ENCODE measurements at regions not wholly inside any gene's neighbourhood (a gene's known extent, or its start where the extent isn't known, plus 50 kb on each side); places are given as distances from the start of the nearest gene placed in this dataset.
A peak's percentile ranks its signal among the peaks of the same experiment; 100 is the strongest.

- no peak for TF ChIP-seq CTCF (IDR thresholded peaks at IDR 0.05; ENCODE audit: unreplicated experiment)
- intact Hi-C loops (cut with micrococcal nuclease; ENCODE audit: unreplicated experiment): no loop called here
- Mint-ChIP-seq H3K9me3 (ENCODE audit: low read depth, unreplicated experiment) (peaks cover 5% of the 10 kb centered on the region), H3K4me1 (ENCODE audit: low read depth, unreplicated experiment) (no peaks in the 10 kb centered on the region), H3K4me3 (ENCODE audit: low read depth, unreplicated experiment) (no peak overlapping the region), H3K27ac (ENCODE audit: unreplicated experiment) (no peak overlapping the region), H3K36me3 (ENCODE audit: insufficient read depth, unreplicated experiment) (no peaks in the 10 kb centered on the region), H3K27me3 (ENCODE audit: unreplicated experiment) (peaks cover 3% of the 10 kb centered on the region)
- DNase-seq: no peak
- BruUV-seq (replicated peaks): no TSS peak
- CTCF ChIA-PET: interaction anchor here (0.6 kb wide), 1 partner anchor 1096 kb away, joined by 3 read pairs; no protein-coding TSS in a partner anchor
These were observed 186.8 kb downstream of the QDPR start for GRCh38 chr4:17325098-17325497.

GRCh38 chr4:17324386-17324830, 187.5 kb downstream of the QDPR start:
- BruUV-seq (replicated peaks): no TSS peak

GRCh38 chr4:17323554-17324385, 188.1 kb downstream of the QDPR start:
- no peak for TF ChIP-seq CTCF (IDR thresholded peaks at IDR 0.05; ENCODE audit: unreplicated experiment)
- H3K4me1 Mint-ChIP-seq (ENCODE audit: low read depth, unreplicated experiment): no peaks in the 10 kb centered on the region
- no peak for DNase-seq
- H3K27me3 Mint-ChIP-seq (ENCODE audit: unreplicated experiment): peaks cover 10% of the 10 kb centered on the region
- no peaks in the 10 kb centered on the region for H3K36me3 Mint-ChIP-seq (ENCODE audit: insufficient read depth, unreplicated experiment)
- CTCF ChIA-PET: interaction anchor here (1.2 kb wide), 1 partner anchor 124 kb away, joined by 3 read pairs; no protein-coding TSS in a partner anchor
- H3K4me3 Mint-ChIP-seq (ENCODE audit: low read depth, unreplicated experiment): no peak overlapping the region
- no TSS peak for BruUV-seq (replicated peaks)
- intact Hi-C loops (cut with micrococcal nuclease; ENCODE audit: unreplicated experiment): loop anchor here (1.0 to 5.0 kb wide), 2 partner anchors 680 to 1026 kb away; no protein-coding TSS in a partner anchor
- peaks cover 8% of the 10 kb centered on the region for H3K9me3 Mint-ChIP-seq (ENCODE audit: low read depth, unreplicated experiment)
- H3K27ac Mint-ChIP-seq (ENCODE audit: unreplicated experiment): no peak overlapping the region

More at GRCh38 chr4:17324386-17324830, 187.5 kb downstream of the QDPR start:
- no peak overlapping the region for H3K4me3 Mint-ChIP-seq (ENCODE audit: low read depth, unreplicated experiment)
- intact Hi-C loops (cut with micrococcal nuclease; ENCODE audit: unreplicated experiment): loop anchor here (1.0 to 5.0 kb wide), 2 partner anchors 681 to 1027 kb away; no protein-coding TSS in a partner anchor
- DNase-seq: peak; percentile 32
- H3K36me3 Mint-ChIP-seq (ENCODE audit: insufficient read depth, unreplicated experiment): no peaks in the 10 kb centered on the region
- peaks cover 10% of the 10 kb centered on the region for H3K27me3 Mint-ChIP-seq (ENCODE audit: unreplicated experiment)
- TF ChIP-seq CTCF (IDR thresholded peaks at IDR 0.05; ENCODE audit: unreplicated experiment): peak; percentile 58
- peaks cover 8% of the 10 kb centered on the region for H3K9me3 Mint-ChIP-seq (ENCODE audit: low read depth, unreplicated experiment)
- no peaks in the 10 kb centered on the region for H3K4me1 Mint-ChIP-seq (ENCODE audit: low read depth, unreplicated experiment)
- no peak overlapping the region for H3K27ac Mint-ChIP-seq (ENCODE audit: unreplicated experiment)
- CTCF ChIA-PET: interaction anchor here (0.6 to 1.2 kb wide), 2 partner anchors 123 to 1095 kb away, joined by 3 read pairs; no protein-coding TSS in a partner anchor

GRCh38 chr4:17322514-17322913, 189.4 kb downstream of the QDPR start:
- DNase-seq: no peak
- intact Hi-C loops (cut with micrococcal nuclease; ENCODE audit: unreplicated experiment): loop anchor here (1.0 to 5.0 kb wide), 2 partner anchors 406 to 1025 kb away; no protein-coding TSS in a partner anchor
- Mint-ChIP-seq H3K9me3 (ENCODE audit: low read depth, unreplicated experiment) (peaks cover 8% of the 10 kb centered on the region), H3K4me1 (ENCODE audit: low read depth, unreplicated experiment) (no peaks in the 10 kb centered on the region), H3K36me3 (ENCODE audit: insufficient read depth, unreplicated experiment) (no peaks in the 10 kb centered on the region), H3K27me3 (ENCODE audit: unreplicated experiment) (peaks cover 10% of the 10 kb centered on the region), H3K4me3 (ENCODE audit: low read depth, unreplicated experiment) (no peak overlapping the region), H3K27ac (ENCODE audit: unreplicated experiment) (no peak overlapping the region)
- CTCF ChIA-PET: no interaction called here
- no peak for TF ChIP-seq CTCF (IDR thresholded peaks at IDR 0.05; ENCODE audit: unreplicated experiment)
- BruUV-seq (replicated peaks): no TSS peak
